HL-60 (cell line): ENCODE measurements at regions not wholly inside any gene's neighbourhood (a gene's known extent, or its start where the extent isn't known, plus 50 kb on each side); places are given as distances from the start of the nearest gene placed in this dataset.
"Not testable (repeated sequence)": the region's sequence is repeated elsewhere in the genome, so short reads cannot be mapped to it uniquely, and the experiment has no call there.

Experiments
- DNase-seq, 2 experiments: peaks; one replicate each; pipeline ENCODE4 v3.0.0-alpha.2; 2010 to 2020; ENCODE audit warnings: low read depth in 1 of 2, low spot score in 1 of 2
- H3K27ac ChIP-seq: fragments of 250-450 bp; sonication (Bioruptor Pico); replicated peaks from 2 replicates; pipeline ENCODE4 v1.5.1; 2020; ENCODE audit warnings: mild to moderate bottlenecking, moderate library complexity
- H3K27me3 ChIP-seq: fragments of 250-450 bp; sonication (Bioruptor Pico); 2 replicates; pipeline ENCODE4 v1.5.1; 2021; ENCODE audit warnings: mild to moderate bottlenecking, moderate library complexity; ENCODE audit not compliant: insufficient read depth, poor library complexity, severe bottlenecking
- H3K4me3 ChIP-seq: replicated peaks from 2 replicates; pipeline ENCODE4 v1.5.1; 2011; ENCODE audit warnings: mild to moderate bottlenecking, control low read depth, low read length; ENCODE audit not compliant: insufficient read depth
- GABPA ChIP-seq: IDR thresholded peaks from 2 replicates; pipeline ENCODE4 v1.6.1; 2012; ENCODE audit warnings: low read depth
- POLR2AphosphoS5 ChIP-seq: IDR thresholded peaks from 2 replicates; pipeline ENCODE4 v1.6.1; 2012; ENCODE audit warnings: low read depth
- SPI1 ChIP-seq: IDR thresholded peaks from 2 replicates; pipeline ENCODE4 v1.6.1; 2012; ENCODE audit warnings: low read depth, mild to moderate bottlenecking, borderline replicate concordance
- TF ChIP-seq, protein P1 (sequence below): IDR thresholded peaks from one replicate; pipeline ENCODE4 v1.5.1; 2011; ENCODE audit warnings: low read length, control low read depth, inconsistent platforms; ENCODE audit not compliant: insufficient read depth
- TF ChIP-seq, protein P2 (sequence below): IDR thresholded peaks from 2 replicates; pipeline ENCODE4 v1.6.1; 2012; ENCODE audit warnings: low read depth; ENCODE audit not compliant: insufficient replicate concordance

DNA sequence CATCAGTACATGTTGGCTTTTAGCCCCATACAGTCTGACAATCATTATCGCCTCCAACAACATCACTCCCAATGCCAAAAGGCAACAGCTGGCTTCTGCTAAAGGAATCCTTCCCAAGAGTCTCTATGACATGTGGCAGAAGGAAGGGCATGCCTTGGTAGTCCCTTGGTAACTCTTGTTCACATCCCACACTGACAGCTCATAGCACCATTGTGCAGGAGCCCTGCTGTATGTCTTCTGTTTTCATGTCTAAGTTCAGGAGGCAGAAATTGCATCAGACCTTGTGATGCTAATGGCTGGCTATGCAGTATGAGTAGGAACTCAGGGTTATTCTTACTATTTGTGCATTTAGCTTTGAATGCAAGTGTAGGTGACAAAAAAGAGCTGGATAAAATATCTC is 392.1 kb downstream of the PTH2R start:
- Histone ChIP-seq H3K4me3 (no peak overlapping the region), H3K27ac (no peak overlapping the region), H3K27me3 (no peaks in the 10 kb centered on the region)
- TF ChIP-seq POLR2AphosphoS5, result no peak
- DNase-seq, result no peak

DNA sequence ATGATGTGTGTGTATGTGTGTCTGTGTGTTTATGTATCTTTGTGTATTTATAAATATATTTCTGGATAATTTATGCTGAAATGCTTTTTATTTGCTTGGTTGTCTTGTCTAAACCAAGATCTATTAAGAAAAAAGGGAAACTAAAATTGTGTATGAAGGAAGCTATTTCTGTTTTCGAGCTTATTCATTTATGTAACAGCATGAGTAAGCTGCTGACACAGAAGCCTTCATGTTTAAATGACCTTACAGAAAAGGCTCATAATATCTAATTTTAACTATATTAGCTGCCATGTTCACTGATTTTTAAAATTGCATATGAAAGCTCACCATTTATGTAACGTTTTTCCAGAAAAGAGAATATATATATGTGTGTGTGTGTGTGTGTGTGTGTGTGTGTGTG is 392.8 kb downstream of the PTH2R start:
- Histone ChIP-seq H3K4me3 (no peak overlapping the region), H3K27me3 (no peaks in the 10 kb centered on the region), H3K27ac (no peak overlapping the region)
- DNase-seq, result no peak
- TF ChIP-seq GABPA (no peak), SPI1 (no peak), POLR2AphosphoS5 (no peak)
- TF ChIP-seq, protein P1, sequence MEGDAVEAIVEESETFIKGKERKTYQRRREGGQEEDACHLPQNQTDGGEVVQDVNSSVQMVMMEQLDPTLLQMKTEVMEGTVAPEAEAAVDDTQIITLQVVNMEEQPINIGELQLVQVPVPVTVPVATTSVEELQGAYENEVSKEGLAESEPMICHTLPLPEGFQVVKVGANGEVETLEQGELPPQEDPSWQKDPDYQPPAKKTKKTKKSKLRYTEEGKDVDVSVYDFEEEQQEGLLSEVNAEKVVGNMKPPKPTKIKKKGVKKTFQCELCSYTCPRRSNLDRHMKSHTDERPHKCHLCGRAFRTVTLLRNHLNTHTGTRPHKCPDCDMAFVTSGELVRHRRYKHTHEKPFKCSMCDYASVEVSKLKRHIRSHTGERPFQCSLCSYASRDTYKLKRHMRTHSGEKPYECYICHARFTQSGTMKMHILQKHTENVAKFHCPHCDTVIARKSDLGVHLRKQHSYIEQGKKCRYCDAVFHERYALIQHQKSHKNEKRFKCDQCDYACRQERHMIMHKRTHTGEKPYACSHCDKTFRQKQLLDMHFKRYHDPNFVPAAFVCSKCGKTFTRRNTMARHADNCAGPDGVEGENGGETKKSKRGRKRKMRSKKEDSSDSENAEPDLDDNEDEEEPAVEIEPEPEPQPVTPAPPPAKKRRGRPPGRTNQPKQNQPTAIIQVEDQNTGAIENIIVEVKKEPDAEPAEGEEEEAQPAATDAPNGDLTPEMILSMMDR, result no peak
- TF ChIP-seq, protein P2, sequence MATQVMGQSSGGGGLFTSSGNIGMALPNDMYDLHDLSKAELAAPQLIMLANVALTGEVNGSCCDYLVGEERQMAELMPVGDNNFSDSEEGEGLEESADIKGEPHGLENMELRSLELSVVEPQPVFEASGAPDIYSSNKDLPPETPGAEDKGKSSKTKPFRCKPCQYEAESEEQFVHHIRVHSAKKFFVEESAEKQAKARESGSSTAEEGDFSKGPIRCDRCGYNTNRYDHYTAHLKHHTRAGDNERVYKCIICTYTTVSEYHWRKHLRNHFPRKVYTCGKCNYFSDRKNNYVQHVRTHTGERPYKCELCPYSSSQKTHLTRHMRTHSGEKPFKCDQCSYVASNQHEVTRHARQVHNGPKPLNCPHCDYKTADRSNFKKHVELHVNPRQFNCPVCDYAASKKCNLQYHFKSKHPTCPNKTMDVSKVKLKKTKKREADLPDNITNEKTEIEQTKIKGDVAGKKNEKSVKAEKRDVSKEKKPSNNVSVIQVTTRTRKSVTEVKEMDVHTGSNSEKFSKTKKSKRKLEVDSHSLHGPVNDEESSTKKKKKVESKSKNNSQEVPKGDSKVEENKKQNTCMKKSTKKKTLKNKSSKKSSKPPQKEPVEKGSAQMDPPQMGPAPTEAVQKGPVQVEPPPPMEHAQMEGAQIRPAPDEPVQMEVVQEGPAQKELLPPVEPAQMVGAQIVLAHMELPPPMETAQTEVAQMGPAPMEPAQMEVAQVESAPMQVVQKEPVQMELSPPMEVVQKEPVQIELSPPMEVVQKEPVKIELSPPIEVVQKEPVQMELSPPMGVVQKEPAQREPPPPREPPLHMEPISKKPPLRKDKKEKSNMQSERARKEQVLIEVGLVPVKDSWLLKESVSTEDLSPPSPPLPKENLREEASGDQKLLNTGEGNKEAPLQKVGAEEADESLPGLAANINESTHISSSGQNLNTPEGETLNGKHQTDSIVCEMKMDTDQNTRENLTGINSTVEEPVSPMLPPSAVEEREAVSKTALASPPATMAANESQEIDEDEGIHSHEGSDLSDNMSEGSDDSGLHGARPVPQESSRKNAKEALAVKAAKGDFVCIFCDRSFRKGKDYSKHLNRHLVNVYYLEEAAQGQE, result no peak

DNA sequence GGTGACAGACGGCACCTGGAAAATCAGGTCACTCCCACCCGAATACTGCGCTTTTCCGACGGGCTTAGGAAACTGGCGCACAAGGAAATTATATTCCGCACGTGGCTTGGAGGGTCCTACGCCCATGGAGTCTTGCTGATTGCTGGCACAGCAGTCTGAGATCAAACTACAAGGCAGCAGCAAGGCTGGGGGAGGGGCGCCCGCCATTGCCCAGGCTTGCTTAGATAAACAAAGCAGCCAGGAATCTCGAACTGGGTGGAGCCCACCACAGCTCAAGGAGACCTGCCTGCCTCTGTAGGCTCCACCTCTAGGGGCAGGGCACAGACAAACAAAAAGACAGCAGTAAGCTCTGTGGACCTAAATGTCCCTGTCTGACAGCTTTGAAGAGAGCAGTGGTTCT is 394.3 kb downstream of the PTH2R start:
- not testable (repeated sequence) for H3K27ac ChIP-seq, H3K27me3 ChIP-seq, H3K4me3 ChIP-seq, DNase-seq

DNA sequence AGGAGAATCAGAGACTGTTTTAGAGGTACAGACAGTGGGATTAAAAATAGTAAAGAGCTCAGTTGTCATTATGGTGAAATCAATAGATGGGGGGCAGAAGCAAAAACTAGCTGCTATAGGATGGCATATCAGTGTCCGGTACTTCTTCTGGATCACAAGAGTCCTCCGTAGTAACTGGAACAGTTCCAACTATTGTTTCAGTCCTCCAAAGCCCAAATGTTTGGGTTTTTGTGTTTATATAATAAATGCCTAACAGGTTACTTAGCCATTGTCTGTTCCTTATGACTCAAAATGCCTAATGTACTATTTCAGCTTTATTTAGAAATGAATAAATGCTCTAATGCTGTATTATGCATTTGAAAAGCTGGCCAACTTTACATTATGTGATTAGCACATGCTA is 401.2 kb downstream of the PTH2R start:
- no peak for DNase-seq
- TF ChIP-seq POLR2AphosphoS5 (no peak), SPI1 (no peak), GABPA (no peak)
- TF ChIP-seq, protein P1, result no peak
- TF ChIP-seq, protein P2, result no peak
- H3K27ac ChIP-seq, result no peak overlapping the region
- H3K4me3 ChIP-seq, result no peak overlapping the region
- no peaks in the 10 kb centered on the region for H3K27me3 ChIP-seq

DNA sequence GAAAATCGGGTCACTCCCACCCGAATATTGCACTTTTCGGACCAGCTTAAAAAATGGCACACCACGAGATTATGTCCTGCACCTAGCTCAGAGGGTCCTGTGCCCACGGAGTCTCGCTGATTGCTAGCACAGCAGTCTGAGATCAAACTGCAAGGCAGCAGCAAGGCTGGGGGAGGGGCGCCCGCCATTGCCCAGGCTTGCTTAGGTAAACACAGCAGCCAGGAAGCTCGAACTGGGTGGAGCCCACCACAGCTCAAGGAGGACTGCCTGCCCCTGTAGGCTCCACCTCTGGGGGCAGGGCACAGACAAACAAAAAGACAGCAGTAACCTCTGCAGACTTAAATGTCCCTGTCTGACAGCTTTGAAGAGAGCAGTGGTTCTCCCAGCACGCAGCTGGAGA is 405.3 kb downstream of the PTH2R start:
- H3K4me3 ChIP-seq, H3K27me3 ChIP-seq, H3K27ac ChIP-seq, DNase-seq: not testable (repeated sequence)

DNA sequence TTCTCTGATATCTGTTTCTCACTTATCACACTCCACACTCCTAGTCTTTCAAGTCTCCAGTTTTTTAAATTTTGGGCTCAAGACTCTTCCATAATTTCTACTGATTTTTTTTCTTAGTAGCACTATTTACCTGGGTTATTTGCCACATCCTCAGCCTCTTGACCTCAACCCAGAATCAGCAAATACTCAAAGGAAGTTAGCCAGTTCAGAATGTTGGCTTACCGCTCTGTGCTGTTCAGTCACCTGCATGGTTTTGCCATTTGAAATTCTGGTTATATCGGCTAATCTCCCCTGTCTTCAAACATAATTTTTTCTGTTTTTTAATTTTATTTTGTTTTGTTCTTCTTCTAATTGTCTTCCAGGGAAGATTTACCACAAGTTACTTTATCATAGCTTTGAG is 412.6 kb downstream of the PTH2R start:
- H3K27ac ChIP-seq, result no peak overlapping the region
- no peaks in the 10 kb centered on the region for H3K27me3 ChIP-seq
- TF ChIP-seq SPI1, result no peak
- no peak overlapping the region for H3K4me3 ChIP-seq
- DNase-seq, result no peak
